ENCODE measurements at regions not wholly inside any gene's neighbourhood (a gene's known extent, or its start where the extent isn't known, plus 50 kb on each side); places are given as distances from the start of the nearest gene placed in this dataset.

- no peaks in the 10 kb centered on the region for H3F3A ChIP-seq (ENCODE audit: insufficient read depth)
- peak overlapping the region; percentile 29 for H3K4me2 ChIP-seq (ENCODE audit: low read depth, low read length, poor library complexity, severe bottlenecking)
- H2AFZ ChIP-seq (ENCODE audit: low read depth, low read length, severe bottlenecking): peak overlapping the region; percentile 34
- no peak overlapping the region for H3K9ac ChIP-seq (ENCODE audit: low read length)
- no peaks in the 10 kb centered on the region for H3K9me2 ChIP-seq (replicated peaks; ENCODE audit: insufficient read depth, low read length)
- TF ChIP-seq CTCF (IDR thresholded peaks at IDR 0.05; ENCODE audit: insufficient read depth, low read length, poor library complexity, severe bottlenecking) (no peak), EZH2phosphoT487 (conservative IDR thresholded peaks at IDR 0.05; ENCODE audit: low read length) (no peak)
- no peaks in the 10 kb centered on the region for H3K9me3 ChIP-seq (ENCODE audit: insufficient read depth, low read length)
- H4K20me1 ChIP-seq (ENCODE audit: low read depth, low read length): no peaks in the 10 kb centered on the region
- no peaks in the 10 kb centered on the region for H3K79me2 ChIP-seq (ENCODE audit: insufficient read depth, low read length)
- no peaks in the 10 kb centered on the region for H3K36me3 ChIP-seq (ENCODE audit: low read length)
- H3K4me3 ChIP-seq (ENCODE audit: insufficient read depth, low read length, poor library complexity, severe bottlenecking): no peak overlapping the region
- no peak overlapping the region for H3K27ac ChIP-seq (ENCODE audit: low read depth, low read length)
- no peaks in the 10 kb centered on the region for H3K27me3 ChIP-seq (ENCODE audit: low read length)
Measured at GRCh38 chr4:66769441-66769840, 775.9 kb downstream of the CENPC start.

GRCh38 chr4:66767442-66767841 lies 777.9 kb downstream of the CENPC start:
- Histone ChIP-seq H3K9me2 (replicated peaks; ENCODE audit: insufficient read depth, low read length) (no peaks in the 10 kb centered on the region), H3K4me2 (ENCODE audit: low read depth, low read length, poor library complexity, severe bottlenecking) (no peak overlapping the region), H3K27me3 (ENCODE audit: low read length) (no peaks in the 10 kb centered on the region), H2AFZ (ENCODE audit: low read depth, low read length, severe bottlenecking) (no peak overlapping the region), H3K9ac (ENCODE audit: low read length) (no peak overlapping the region), H4K20me1 (ENCODE audit: low read depth, low read length) (no peaks in the 10 kb centered on the region), H3K4me3 (ENCODE audit: insufficient read depth, low read length, poor library complexity, severe bottlenecking) (no peak overlapping the region), H3F3A (ENCODE audit: insufficient read depth) (no peaks in the 10 kb centered on the region), H3K79me2 (ENCODE audit: insufficient read depth, low read length) (no peaks in the 10 kb centered on the region), H3K27ac (ENCODE audit: low read depth, low read length) (no peak overlapping the region), H3K36me3 (ENCODE audit: low read length) (no peaks in the 10 kb centered on the region), H3K9me3 (ENCODE audit: insufficient read depth, low read length) (no peaks in the 10 kb centered on the region)
- TF ChIP-seq CTCF (IDR thresholded peaks at IDR 0.05; ENCODE audit: insufficient read depth, low read length, poor library complexity, severe bottlenecking) (no peak), EZH2phosphoT487 (conservative IDR thresholded peaks at IDR 0.05; ENCODE audit: low read length) (no peak)

- TF ChIP-seq EZH2phosphoT487 (conservative IDR thresholded peaks at IDR 0.05; ENCODE audit: low read length) (no peak), CTCF (IDR thresholded peaks at IDR 0.05; ENCODE audit: insufficient read depth, low read length, poor library complexity, severe bottlenecking) (no peak)
- Histone ChIP-seq H3K4me3 (ENCODE audit: insufficient read depth, low read length, poor library complexity, severe bottlenecking) (no peak overlapping the region), H3K27me3 (ENCODE audit: low read length) (no peaks in the 10 kb centered on the region), H3K9me2 (replicated peaks; ENCODE audit: insufficient read depth, low read length) (no peaks in the 10 kb centered on the region), H3K9me3 (ENCODE audit: insufficient read depth, low read length) (no peaks in the 10 kb centered on the region), H2AFZ (ENCODE audit: low read depth, low read length, severe bottlenecking) (no peak overlapping the region), H3F3A (ENCODE audit: insufficient read depth) (no peaks in the 10 kb centered on the region), H3K9ac (ENCODE audit: low read length) (no peak overlapping the region), H4K20me1 (ENCODE audit: low read depth, low read length) (no peaks in the 10 kb centered on the region), H3K79me2 (ENCODE audit: insufficient read depth, low read length) (no peaks in the 10 kb centered on the region), H3K4me2 (ENCODE audit: low read depth, low read length, poor library complexity, severe bottlenecking) (no peak overlapping the region), H3K36me3 (ENCODE audit: low read length) (no peaks in the 10 kb centered on the region), H3K27ac (ENCODE audit: low read depth, low read length) (no peak overlapping the region)
Measured at GRCh38 chr4:66766557-66766956, 778.7 kb downstream of the CENPC start.

Measured in SU-DHL-6 (cell line).